DOHH2 (cell line): ENCODE measurements at regions not wholly inside any gene's neighbourhood (a gene's known extent, or its start where the extent isn't known, plus 50 kb on each side); places are given as distances from the start of the nearest gene placed in this dataset.

ENCODE experiments used
- H3F3A ChIP-seq: fragments of 200-600 bp; sonication (generic), shearing (Covaris generic); 2 replicates; pipeline ENCODE4 v1.6.0; 2016; ENCODE audit warnings: antibody characterized with exemption, mild to moderate bottlenecking; ENCODE audit not compliant: control insufficient read depth, insufficient read depth
- H3K27ac ChIP-seq: fragments of 200-600 bp; sonication (generic); 2 replicates; pipeline ENCODE4 v1.5.1; 2014; ENCODE audit warnings: low read depth, mild to moderate bottlenecking, low read length, moderate library complexity
- H3K27me3 ChIP-seq: fragments of 200-600 bp; sonication (generic); 2 replicates; pipeline ENCODE4 v1.6.1; 2014; ENCODE audit warnings: mild to moderate bottlenecking, low read length, mixed read lengths; ENCODE audit not compliant: control insufficient read depth
- H3K36me3 ChIP-seq: fragments of 200-600 bp; sonication (generic); 2 replicates; pipeline ENCODE4 v1.6.1; 2014; ENCODE audit warnings: mild to moderate bottlenecking, low read length, moderate library complexity, mixed read lengths; ENCODE audit not compliant: control insufficient read depth
- H3K4me1 ChIP-seq: fragments of 200-600 bp; sonication (generic); 2 replicates; pipeline ENCODE4 v1.6.1; 2014; ENCODE audit warnings: mild to moderate bottlenecking, low read length, mixed read lengths; ENCODE audit not compliant: control insufficient read depth
- H3K4me2 ChIP-seq: fragments of 200-600 bp; sonication (generic); 2 replicates; pipeline ENCODE4 v1.6.0; 2014; ENCODE audit warnings: mild to moderate bottlenecking, low read length, moderate library complexity
- H3K4me3 ChIP-seq: fragments of 200-600 bp; sonication (generic); 2 replicates; pipeline ENCODE4 v1.5.1; 2014; ENCODE audit warnings: mild to moderate bottlenecking, low read length, mixed read lengths
- H3K79me2 ChIP-seq: fragments of 200-600 bp; sonication (generic); 2 replicates; pipeline ENCODE4 v1.6.1; 2014; ENCODE audit warnings: mild to moderate bottlenecking, low read length, mixed read lengths; ENCODE audit not compliant: control insufficient read depth
- H3K9me2 ChIP-seq: fragments of 200-600 bp; sonication (generic); replicated peaks from 2 replicates; pipeline ENCODE4 v1.6.1; 2014; ENCODE audit warnings: mild to moderate bottlenecking, low read length, mixed read lengths; ENCODE audit not compliant: control insufficient read depth
- H3K9me3 ChIP-seq: fragments of 200-600 bp; sonication (generic); 2 replicates; pipeline ENCODE4 v1.6.1; 2014; ENCODE audit warnings: antibody characterized with exemption, low read length, mixed read lengths; ENCODE audit not compliant: control insufficient read depth, insufficient read depth
- H4K20me1 ChIP-seq: fragments of 200-600 bp; sonication (generic); 2 replicates; pipeline ENCODE4 v1.6.0; 2014; ENCODE audit warnings: low read depth, mild to moderate bottlenecking, antibody characterized with exemption, low read length, moderate library complexity; ENCODE audit not compliant: control insufficient read depth, insufficient read depth
- EZH2phosphoT487 ChIP-seq: fragments of 200-600 bp; sonication (generic); IDR thresholded peaks from 2 replicates; pipeline ENCODE4 v1.6.1; 2017; ENCODE audit warnings: borderline replicate concordance, mild to moderate bottlenecking, antibody characterized with exemption, low read length, moderate library complexity, mixed read lengths
- TF ChIP-seq, protein P1 (sequence below): fragments of 200-600 bp; sonication (generic); IDR thresholded peaks from one replicate; pipeline ENCODE4 v1.5.1; 2014; ENCODE audit warnings: antibody characterized with exemption, mild to moderate bottlenecking, low read depth, low read length; ENCODE audit not compliant: poor library complexity, severe bottlenecking

DNA sequence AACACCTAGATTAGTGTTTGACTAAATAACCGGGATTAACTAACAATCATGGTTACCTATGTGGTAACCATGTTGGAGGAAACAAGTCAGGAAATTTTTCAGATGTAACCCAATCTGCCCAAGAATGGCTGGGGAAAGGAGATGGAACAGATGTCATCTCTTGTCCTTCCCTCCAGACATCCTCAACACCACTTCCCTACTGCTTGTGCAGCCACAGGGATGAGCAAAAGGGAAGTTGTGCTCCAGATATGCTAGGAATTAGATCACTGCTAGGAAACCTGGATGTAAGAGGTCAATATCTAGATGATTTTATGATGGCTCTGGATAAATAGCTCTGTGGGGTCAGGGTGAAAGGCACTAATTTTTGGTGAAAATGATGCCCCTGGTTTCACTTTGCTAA lies 61.3 kb upstream of the ELL2 start:
- H3K4me1 ChIP-seq, result no peaks in the 10 kb centered on the region
- no peaks in the 10 kb centered on the region for H3K79me2 ChIP-seq
- H3K9me3 ChIP-seq, result no peaks in the 10 kb centered on the region
- H3K27ac ChIP-seq, result no peak overlapping the region
- H3K9me2 ChIP-seq, result no peaks in the 10 kb centered on the region
- TF ChIP-seq, protein P1, sequence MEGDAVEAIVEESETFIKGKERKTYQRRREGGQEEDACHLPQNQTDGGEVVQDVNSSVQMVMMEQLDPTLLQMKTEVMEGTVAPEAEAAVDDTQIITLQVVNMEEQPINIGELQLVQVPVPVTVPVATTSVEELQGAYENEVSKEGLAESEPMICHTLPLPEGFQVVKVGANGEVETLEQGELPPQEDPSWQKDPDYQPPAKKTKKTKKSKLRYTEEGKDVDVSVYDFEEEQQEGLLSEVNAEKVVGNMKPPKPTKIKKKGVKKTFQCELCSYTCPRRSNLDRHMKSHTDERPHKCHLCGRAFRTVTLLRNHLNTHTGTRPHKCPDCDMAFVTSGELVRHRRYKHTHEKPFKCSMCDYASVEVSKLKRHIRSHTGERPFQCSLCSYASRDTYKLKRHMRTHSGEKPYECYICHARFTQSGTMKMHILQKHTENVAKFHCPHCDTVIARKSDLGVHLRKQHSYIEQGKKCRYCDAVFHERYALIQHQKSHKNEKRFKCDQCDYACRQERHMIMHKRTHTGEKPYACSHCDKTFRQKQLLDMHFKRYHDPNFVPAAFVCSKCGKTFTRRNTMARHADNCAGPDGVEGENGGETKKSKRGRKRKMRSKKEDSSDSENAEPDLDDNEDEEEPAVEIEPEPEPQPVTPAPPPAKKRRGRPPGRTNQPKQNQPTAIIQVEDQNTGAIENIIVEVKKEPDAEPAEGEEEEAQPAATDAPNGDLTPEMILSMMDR, result no peak
- no peak for TF ChIP-seq EZH2phosphoT487
- 0 out of 2 replicates have a peak, but pooled peaks cover 3% of the 10 kb centered on the region for H3K27me3 ChIP-seq
- no peaks in the 10 kb centered on the region for H3F3A ChIP-seq
- H3K4me3 ChIP-seq, result no peak overlapping the region
- H3K36me3 ChIP-seq, result no peaks in the 10 kb centered on the region
- H4K20me1 ChIP-seq, result no peaks in the 10 kb centered on the region
- H3K4me2 ChIP-seq, result no peak overlapping the region

DNA sequence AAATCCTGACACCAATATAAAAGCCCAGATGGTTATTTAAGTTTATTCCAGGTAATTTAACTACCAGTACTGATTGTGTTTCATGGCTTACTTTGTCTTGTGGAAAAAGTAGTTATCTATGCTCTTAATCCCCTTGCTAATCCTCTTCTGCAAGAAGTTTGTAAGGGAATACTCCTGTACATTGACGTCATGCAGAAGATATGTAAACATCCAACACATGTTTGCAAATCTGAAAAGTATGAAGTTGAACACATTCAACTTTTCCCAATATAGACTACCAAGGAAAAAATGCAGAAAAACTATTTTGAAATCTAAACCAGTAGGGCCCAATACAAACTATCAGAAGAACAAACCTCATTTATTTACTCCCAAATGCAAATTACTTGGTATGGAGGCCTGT lies 56.3 kb upstream of the ELL2 start:
- no peaks in the 10 kb centered on the region for H3K4me1 ChIP-seq
- TF ChIP-seq, protein P1, result no peak
- TF ChIP-seq EZH2phosphoT487, result no peak
- H3F3A ChIP-seq, result no peaks in the 10 kb centered on the region
- no peak overlapping the region for H3K4me2 ChIP-seq
- H4K20me1 ChIP-seq, result no peaks in the 10 kb centered on the region
- H3K79me2 ChIP-seq, result no peaks in the 10 kb centered on the region
- H3K27me3 ChIP-seq, result 0 out of 2 replicates have a peak, but pooled peaks cover 1% of the 10 kb centered on the region
- no peaks in the 10 kb centered on the region for H3K9me3 ChIP-seq
- no peak overlapping the region for H3K4me3 ChIP-seq
- H3K36me3 ChIP-seq, result no peaks in the 10 kb centered on the region
- H3K27ac ChIP-seq, result no peak overlapping the region
- no peaks in the 10 kb centered on the region for H3K9me2 ChIP-seq

DNA sequence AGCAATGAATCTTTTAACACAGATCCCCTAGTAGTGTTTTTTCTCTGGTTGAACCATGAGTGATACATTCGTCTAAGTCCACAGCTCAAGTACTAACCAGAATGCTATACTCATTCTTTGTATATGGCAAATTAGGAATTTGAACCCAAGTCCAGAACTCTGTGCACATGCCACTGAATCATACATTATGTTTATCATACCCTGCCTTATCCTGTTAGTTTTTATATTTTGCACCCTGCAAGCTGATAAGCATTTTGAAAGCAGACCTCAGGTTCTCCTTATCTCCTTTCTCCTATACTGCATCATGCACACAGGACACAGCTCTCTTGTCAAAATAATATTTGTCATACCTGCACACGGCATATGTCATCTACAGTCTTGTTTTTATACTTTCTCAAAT lies 54.6 kb upstream of the ELL2 start:
- Histone ChIP-seq H3K9me2 (no peaks in the 10 kb centered on the region), H3K4me2 (no peak overlapping the region), H3K4me3 (no peak overlapping the region), H3K79me2 (no peaks in the 10 kb centered on the region), H3K4me1 (no peaks in the 10 kb centered on the region), H3K27me3 (no peaks in the 10 kb centered on the region), H3F3A (no peaks in the 10 kb centered on the region), H4K20me1 (no peaks in the 10 kb centered on the region), H3K36me3 (no peaks in the 10 kb centered on the region), H3K9me3 (no peaks in the 10 kb centered on the region), H3K27ac (no peak overlapping the region)
- no peak for TF ChIP-seq EZH2phosphoT487
- TF ChIP-seq, protein P1, result no peak

DNA sequence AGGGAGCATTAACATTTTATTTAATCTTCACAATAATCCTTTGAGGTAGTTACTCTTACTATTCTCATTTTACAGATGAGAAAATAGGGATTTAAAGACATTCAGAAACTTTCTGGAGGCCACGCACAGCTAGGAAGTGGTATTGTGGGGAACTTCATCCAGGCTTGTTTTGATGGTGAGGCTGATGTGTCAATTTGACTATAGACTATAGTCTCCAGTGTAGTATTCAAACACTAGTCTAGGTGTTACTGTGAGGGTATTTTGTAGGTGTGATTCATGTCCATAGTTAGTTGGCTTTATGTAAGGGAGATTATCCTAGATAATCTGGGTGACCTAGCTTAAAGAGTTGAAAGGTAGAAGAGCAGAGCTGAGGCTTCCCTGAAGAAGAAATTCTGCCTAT lies 54.1 kb upstream of the ELL2 start:
- H3K9me3 ChIP-seq, result no peaks in the 10 kb centered on the region
- no peaks in the 10 kb centered on the region for H3K36me3 ChIP-seq
- no peaks in the 10 kb centered on the region for H3K4me1 ChIP-seq
- no peaks in the 10 kb centered on the region for H3F3A ChIP-seq
- no peak overlapping the region for H3K27ac ChIP-seq
- no peaks in the 10 kb centered on the region for H3K27me3 ChIP-seq
- H3K4me3 ChIP-seq, result no peak overlapping the region
- H3K9me2 ChIP-seq, result no peaks in the 10 kb centered on the region
- no peaks in the 10 kb centered on the region for H3K79me2 ChIP-seq
- no peak for TF ChIP-seq EZH2phosphoT487
- TF ChIP-seq, protein P1, result no peak
- no peak overlapping the region for H3K4me2 ChIP-seq
- H4K20me1 ChIP-seq, result no peaks in the 10 kb centered on the region
